ENCODE measurements at regions not wholly inside any gene's neighbourhood (a gene's known extent, or its start where the extent isn't known, plus 50 kb on each side); places are given as distances from the start of the nearest gene placed in this dataset.

- no peak for TF ChIP-seq TARDBP (IDR thresholded peaks at IDR 0.05)
- TF ChIP-seq FOXK2 (IDR thresholded peaks at IDR 0.05) = no peak
- TF ChIP-seq LEF1 (IDR thresholded peaks at IDR 0.05; ENCODE audit: borderline replicate concordance) = no peak
- no peak for TF ChIP-seq ARNT (IDR thresholded peaks at IDR 0.05)
- no peak for TF ChIP-seq NFRKB (IDR thresholded peaks at IDR 0.05)
- TF ChIP-seq FOXA1 (IDR thresholded peaks at IDR 0.05) = no peak
- no peak for TF ChIP-seq SP1 (IDR thresholded peaks at IDR 0.05)
- no peak for TF ChIP-seq SUZ12 (IDR thresholded peaks at IDR 0.05)
- no peak for TF ChIP-seq BHLHE40 (IDR thresholded peaks at IDR 0.05; ENCODE audit: borderline replicate concordance)
- no peak for TF ChIP-seq HDGF (IDR thresholded peaks at IDR 0.05; ENCODE audit: borderline replicate concordance)
These were observed 84.1 kb upstream of the LINGO1 start for GRCh38 chr15:77716632-77717332.

Data from HEK293T (cell line).